Embryonic facial prominence (tissue), 1 donor: ENCODE measurements at regions not wholly inside any gene's neighbourhood (a gene's known extent, or its start where the extent isn't known, plus 50 kb on each side); places are given as distances from the start of the nearest gene placed in this dataset.

Experiments
- DNase-seq: peaks from one replicate; pipeline ENCODE4 v3.0.0-alpha.2; 2016; ENCODE audit errors: extremely low spot score

DNA sequence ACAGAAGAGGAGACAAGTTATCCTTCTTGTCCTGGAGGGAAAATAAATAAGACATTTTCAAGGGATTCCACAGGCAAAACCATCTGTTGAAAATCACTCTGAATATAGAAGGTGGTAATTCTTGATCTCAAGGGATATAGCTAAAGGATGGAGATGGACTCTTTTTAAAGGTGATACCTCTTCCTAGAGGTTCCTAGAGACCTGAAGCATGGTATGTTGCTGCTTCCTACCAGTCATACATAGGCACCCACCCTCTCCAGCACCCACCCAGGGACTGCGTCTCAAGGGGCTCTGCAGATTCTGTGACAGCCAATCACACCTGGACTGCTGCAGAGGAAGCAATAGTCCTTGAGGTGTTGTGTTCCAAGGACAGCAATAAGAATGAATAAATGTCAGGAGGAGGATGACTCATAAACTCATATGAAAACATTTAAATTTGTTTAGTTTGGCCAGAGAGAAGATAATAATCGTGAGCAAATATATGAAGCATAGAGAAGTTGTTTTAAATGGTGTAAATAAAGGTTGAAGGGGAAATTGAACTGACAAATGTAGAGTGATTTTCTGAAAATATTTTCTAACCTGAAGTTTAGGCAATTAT lies 741.6 kb upstream of the CBLB start:
- no peak for DNase-seq

DNA sequence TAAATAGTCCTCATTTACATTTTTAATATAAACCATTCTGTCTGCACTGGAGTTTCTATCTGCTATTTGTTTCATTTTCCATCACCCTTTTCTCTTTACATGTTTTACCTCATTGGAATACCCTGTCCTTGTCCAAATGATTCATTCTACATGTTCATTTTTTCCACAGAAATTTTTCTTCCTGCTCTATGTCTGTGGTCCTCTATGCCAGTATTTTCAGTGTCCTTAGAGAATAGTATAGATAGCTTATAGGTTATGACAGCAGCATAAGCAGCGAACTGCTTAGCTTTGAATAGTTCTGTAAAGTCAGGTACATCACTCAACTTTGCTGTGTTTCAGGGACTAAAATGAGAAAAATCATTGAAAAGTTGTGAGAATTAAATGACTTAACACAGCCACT lies 742.3 kb upstream of the CBLB start:
- DNase-seq: no peak

DNA sequence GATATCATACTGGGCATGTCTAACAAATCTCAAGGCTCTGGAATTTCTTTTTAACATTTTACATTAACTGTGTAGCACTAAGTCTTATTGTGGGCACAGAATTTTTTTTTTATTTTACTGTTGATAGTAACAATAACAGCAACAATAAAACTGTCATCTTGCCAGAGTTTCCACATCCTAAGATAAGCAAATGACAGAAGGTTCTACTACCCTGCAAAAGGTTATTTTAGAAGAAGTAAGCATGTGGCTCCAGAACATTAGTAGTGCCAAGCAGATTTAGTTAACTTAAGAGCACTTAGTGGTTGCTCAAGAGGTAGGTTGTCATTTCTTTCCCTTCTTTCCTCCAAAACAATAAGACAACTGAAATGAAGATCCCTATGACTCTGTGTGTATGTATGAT lies 743.0 kb upstream of the CBLB start:
- DNase-seq: no peak

DNA sequence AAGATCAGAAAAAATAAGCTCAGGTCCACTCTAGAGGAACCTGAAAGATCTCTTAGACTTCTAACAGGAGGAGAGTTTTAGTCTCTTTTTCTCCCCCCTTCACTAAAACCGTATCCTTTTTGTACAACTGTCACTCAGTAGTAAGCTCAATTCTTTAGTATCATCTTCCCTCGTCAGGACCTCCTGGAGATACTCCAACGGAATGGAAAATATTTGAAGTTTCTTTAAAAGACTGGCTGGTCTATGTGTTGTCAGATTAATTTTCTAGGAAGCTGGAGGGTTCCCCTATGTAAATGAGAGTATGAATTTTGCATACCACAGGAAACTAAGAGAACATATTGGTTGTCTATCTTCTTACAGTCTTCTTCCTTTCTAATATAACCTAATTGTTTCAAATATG lies 747.7 kb upstream of the CBLB start:
- DNase-seq: no peak

DNA sequence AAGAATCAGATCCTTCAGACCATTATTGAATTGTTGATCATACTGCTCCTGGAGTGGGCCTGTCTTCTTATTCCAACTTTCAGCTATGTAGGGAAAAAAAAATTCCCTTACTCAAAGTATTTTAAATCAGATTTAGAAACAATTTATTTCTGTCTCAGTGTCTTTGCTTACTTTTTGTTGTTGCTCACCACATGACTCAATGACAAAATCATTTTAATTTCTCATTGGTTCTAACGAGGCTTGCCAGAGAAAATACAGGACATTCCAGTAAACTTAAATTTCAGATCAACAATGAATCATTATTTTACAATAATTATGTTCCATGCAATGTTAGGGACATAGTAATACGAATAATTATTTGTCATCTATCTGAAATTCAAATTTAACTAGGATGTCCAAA lies 748.5 kb upstream of the CBLB start:
- no peak for DNase-seq

DNA sequence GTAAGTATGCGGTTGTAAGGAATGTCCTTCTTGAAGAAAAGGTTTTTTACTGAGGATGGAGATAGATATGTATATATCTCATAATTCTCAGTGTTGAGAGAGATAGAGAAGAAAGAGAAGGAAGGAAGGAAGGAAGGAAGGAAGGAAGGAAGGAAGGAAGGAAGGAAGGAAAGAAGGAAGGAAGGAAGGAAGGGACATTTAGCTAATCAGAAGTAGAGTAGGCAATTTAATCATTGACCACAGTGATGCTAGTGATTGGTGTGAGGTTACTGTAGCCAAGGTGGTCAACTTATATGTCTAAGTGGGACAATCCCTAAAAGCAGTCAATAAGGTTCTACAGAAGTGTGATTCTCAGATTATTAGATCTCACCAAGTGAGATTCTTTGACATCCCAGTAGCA lies 751.8 kb upstream of the CBLB start:
- no peak for DNase-seq

DNA sequence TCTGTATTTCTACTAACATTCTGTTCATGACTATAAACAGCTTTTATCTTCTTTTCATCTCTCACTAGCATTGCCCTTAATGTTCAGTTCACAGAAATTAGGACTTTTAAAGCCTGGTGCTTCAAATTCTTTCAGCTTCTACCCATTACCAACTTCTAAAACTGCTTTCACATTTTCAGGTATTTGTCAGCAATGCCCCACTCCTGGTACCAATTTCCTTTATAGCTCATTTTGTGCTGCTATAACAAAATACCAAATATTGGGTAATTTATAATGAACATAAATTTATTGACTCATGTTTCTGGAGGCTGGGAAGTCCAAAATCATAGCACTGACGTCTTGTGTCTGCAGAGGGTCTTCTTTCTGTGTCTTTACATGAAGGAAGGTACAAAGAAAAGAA lies 753.1 kb upstream of the CCDC54 start:
- DNase-seq: no peak

DNA sequence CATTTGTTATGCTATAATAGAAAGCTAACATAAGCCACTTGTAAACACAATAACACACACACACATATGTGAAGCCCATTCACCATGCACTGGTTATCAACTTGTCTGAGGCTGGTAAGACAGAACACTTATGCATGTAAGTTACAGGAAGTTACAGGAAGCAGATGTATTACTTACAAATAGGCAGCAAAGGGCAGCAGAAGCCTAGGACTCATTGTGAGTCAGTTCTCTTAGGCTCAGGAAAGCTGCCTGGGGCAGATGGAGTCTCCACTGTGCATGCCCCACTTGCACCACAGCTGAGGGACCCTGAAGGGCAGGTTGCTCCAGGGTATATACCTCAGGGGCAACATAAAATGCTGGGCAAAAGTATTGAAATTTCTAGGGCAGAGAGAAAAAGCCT lies 748.8 kb upstream of the CCDC54 start:
- DNase-seq: no peak

DNA sequence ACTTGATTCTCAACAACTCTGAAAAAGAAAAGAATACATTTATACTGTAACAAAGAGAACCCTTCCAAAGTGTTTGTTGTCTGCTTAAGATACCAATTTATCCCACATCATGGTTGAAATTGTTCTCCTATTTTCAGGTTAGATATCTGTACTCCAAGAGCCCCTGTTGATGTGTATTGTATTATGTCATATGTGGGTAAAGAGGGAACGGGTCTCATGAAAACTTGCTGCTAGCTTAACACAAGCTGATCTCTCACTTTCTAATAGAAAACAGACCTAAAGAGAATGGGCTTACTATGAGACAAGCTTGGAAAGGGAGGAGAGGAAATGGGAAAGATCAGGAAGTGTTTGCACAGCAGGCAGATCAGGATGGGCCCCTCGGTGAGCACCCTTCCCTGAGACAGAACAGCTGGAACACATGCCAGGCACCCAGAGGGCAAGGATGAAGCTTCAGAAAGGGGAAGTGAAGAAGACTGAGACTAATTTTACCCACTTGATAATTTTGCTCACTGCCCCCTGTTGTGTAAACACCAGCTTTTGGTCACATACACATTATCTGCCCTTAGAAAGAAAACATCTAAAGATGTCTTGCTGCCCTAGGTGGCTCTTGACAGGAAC lies 747.9 kb upstream of the CCDC54 start:
- no peak for DNase-seq

DNA sequence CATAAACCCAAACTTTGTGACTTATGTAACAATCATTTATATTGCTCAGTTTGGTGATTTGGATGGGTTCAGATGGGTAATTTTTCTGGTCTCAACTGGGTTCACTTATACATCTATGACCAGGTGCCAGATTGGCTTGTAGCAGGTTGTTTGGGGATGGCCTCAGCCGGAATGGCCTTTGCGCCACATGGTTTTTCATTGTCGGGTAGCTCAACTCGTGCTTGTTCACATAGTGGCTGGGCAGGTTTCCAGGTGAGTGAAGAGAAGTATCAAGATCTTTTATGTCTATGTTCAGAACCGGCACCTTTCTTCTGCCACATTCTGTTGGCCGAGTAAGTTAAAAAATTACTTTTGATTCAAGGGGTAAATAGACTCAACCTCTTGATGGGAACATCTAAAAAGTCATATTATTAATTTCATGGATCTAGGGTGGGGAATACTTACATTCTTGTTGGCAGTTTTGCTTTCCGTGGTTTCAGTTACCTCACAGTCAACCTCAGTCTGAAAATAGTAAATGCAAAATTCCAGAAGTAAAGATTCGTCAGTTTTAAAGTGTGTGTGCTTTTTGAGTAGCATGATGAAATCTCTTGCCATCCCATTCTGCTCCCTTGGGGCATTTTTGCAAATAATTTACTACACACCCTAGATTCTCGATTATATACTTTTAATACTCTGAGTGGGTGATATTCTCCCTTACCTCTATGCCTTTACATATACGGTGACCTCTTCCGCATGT lies 745.7 kb upstream of the CCDC54 start:
- no peak for DNase-seq

DNA sequence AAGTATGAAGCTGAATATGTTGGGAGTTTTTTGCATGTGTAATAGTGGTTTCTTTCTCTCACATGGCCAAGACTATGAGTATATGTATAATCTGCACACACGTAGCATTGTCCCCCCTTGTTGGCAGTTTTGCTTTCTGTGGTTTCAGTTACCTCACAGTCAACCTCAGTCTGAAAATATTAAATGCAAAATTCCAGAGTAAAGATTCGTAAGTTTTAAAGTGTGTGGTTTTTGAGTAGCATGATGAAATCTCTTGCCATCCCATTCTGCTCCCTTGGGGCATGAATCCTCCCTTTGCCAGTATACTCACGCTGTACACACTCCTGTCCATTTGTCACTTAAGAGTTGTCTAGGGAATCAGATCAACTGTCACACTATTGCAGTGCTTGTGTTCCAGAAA lies 742.0 kb upstream of the CCDC54 start:
- no peak for DNase-seq

DNA sequence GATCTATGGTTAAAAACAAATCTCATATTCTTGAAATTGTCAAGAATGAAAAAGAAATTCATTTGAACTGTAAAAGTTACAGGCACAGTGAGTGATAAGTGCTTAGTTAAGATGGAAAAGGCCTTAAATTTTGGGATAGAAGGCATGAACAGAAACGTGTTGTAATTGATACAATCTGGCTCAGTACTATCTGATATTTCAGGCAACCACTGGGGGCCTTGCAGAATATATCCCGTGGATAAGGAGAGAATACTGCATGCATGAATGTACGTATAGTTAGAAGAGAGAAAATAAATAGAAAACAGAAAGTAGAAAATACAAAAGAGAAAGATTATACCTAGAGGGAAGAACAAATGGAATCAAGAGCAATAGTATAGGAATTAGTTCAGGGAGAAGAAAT lies 741.4 kb upstream of the CCDC54 start:
- no peak for DNase-seq

DNA sequence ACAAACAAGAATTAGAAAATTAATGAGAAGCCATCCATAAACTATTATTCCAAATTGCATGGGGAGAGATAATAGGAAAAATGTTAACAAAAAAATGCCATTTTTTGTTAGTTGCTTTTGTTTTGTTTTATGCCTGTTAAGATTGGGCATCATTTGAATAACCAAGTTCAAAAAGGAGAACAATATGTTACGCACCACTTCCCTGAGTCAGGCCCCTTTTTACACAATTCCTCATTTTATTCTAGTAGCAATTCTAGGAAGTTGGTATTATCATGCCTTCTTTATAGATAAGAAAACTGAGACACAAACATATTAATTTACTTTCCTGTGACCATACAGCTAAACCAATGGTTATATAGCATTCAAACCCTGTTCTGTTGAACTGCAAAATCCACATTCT lies 736.9 kb upstream of the CCDC54 start:
- no peak for DNase-seq

DNA sequence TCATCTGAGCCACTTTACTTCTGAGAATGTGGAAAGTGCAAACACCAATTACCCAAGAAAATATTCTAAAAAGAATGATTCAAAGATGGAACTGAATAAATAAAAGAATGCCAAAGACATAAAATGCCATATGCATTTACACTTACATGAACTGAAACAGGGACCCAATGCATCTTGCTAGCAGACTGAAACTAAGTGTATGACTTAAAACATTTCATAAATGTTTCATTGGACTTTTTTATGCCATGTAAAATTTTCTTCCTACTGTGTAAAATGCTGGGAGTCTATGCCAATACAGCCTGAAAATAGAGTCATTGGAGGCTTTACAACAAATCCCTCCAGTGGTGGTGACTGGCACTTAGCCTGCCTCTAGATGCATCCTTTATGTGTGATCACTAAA lies 735.1 kb upstream of the CCDC54 start:
- no peak for DNase-seq

DNA sequence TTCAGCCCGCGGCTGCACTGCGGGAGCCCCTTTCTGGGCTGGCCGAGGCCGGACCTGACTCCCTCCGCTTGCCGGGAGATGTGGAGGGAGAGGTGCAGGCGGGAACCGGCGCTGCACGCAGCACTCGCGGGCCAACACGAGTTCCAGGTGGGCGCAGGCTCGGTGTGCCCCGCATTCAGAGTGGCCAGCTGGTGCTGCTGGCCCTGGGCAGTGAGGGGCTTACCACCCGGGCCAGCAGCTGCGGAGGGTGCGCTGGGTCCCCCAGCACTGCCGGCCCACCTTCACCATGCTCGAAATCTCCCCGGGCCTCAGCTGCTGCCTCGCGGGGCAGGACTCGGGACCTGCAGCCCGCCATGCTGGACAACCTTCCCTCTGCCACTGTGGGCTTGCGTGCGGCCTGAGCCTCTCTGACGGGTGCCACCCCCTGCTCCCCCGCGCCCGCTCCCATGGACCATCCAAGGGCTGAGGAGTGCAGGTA lies 733.5 kb upstream of the CCDC54 start:
- DNase-seq: no peak

DNA sequence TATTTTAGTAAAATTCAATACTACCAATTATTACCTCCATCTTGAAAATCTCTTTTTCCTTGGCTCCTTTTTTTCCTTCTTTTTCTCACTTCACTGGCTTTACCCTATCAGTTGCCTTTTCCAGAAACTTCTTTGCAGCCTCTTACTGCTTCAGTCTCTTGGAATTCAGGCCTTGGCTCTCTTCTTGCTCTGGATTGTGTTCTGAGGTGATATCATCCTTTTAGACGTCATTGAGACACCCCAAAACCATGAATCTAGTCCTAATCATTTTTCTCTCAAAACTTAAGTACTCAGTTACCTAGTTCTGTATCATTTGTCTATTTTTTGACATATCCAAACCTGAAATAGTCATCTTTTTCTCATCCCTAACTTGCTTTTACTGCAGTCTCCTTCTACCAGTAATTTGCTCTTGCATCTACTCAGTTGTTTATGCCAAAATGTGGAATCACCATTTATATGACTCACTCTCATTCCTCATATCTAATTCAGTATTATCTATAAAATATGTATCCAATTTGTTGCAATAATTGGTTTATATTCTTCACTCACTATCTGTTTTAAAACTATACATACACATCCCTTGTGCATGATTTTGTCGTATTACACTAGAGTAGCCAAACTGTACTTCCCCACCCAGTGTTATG lies 703.2 kb upstream of the CCDC54 start:
- DNase-seq: no peak

DNA sequence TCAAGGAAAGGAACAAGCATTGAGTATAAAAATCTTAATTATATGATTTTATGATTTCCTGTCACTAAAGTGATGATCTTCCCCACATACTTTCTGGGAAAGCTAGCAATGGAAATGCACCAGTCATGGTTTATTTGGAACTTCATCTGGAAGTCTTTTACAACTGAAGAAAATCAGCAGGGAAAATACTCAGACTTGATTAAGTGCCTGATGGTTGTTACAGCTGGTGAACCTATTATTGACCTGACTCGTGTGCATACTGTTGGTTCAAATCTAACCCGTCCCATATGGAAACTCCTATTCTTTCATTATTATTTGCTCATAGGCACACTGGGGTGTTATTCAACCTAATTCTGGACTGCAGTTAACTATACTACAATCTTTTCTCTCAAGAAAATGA lies 701.8 kb upstream of the CCDC54 start:
- DNase-seq: no peak

DNA sequence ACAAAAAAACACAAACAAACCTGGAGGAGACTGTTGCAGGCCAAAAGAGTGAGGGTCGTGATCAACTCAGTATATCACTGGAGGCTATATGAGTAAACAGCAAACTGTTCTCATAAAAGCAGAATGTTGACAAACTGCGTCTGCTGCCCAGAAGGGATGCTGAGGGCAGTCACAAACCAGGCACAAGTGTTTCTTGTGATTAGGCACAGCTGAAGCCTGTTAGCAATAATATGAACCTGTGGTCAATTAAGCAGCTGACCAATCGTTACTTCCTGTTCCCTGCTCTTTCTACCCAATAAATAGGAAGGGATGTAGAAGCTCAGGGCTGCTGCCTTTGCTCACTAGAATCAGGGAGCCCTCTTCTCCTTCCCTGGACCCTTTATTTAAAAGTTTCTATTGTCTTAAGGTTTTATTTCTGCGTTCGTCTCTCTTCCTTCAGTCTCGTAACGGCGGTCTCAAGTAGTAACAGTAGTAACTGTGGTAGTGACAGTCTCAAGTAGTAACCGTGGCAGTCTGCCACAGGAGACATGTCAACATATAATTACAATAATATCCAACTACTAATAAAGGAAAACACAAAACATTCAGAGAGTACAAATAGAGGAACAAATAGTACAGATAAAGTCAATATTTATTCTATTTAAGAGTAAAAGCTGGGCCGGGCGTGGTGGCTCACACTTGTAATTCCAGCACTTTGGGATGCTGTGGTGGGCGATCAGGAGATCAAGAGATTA lies 698.4 kb upstream of the CCDC54 start:
- no peak for DNase-seq

DNA sequence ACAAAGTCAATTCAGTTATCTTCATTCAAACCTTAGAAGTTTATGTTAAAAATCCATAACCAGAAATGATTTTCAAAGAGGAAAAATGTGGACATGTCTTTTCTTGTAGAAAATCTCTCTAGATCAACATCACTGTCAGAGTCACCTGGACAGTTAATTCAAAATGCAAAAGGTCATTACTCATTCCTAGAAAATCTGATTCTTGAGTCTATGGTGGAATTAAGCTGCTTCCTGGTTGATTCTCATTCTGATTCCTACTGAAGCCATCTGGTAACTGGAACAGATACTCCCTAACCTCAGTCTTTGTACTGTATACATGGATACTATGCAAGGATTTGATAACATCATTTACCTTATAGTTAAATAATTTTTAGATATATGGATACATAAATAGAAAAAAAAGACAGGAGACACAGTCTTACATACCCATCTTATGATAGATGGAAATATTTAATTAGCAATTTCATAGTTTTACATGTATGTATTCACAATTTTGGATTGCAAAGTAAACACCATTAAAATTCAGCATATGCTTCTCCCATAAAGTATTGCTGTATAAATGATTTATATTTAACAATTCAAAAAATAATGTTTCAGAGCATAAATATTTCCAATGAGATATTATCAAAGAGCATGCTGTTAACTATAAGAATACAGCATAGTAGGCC lies 693.2 kb upstream of the CCDC54 start:
- DNase-seq: no peak

DNA sequence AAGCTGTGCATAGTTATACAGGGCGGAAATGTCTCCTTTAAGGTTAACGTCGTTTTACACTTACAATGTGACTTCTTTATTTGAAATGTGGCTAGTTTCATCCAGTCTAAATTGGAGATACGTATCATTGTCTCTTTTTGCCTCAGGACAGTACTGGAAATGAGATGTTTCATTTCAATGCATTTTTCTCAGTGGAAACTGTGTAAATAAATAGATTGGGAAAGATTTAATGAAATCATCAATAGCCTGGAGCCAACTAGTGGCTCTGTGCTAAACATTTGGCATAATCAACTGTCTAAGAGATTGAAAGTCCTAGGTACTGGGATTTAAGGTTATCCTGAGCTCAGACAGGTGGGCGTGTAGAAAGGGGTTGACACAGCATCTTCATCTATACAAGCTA lies 691.5 kb upstream of the CCDC54 start:
- no peak for DNase-seq

DNA sequence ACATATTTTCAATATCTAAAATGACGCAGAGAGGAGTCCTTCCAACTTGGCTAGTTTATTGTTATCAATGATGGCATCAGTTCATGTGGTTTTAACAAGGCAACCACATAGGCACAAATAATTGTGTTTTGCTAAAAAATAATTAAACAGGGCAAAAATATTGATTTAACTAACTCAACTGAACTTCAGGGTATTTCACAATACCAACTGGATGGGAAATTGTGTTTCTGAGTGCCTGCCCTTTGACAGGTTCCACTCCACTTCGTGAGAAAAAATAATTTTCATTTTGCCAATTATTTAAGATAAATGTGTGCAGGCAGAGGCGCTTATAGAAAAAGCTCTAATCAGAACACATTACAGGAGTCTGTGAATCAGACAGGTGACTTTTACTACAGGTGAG lies 689.3 kb upstream of the CCDC54 start:
- DNase-seq: no peak

DNA sequence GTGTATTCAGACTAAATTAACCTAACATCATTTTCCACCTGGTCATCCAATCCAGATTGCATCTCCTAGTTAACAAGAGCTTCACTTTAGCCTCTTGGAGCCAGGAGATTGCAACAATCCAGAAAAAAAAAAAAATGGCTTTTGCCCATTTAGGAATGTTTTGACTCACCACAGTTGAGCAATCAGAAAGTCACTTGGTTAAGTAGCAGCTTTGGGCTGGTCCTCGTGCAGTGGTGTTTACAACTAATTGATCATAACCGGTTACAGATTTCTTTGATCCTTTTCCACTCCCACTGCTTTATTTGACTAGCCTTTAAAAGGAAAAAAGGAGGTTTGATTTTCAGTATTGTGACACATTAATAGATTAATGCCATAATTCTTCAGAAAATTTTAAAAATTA lies 688.8 kb upstream of the CCDC54 start:
- no peak for DNase-seq
